Keratinocyte (primary cell): ENCODE measurements at regions not wholly inside any gene's neighbourhood (a gene's known extent, or its start where the extent isn't known, plus 50 kb on each side); places are given as distances from the start of the nearest gene placed in this dataset.

ENCODE experiments used
- DNase-seq: peaks from one replicate; pipeline ENCODE4 v3.0.0-alpha.2; 2011; ENCODE audit warnings: low read depth, missing footprints, low spot score
- FAIRE-seq: peaks from 2 replicates; lab custom pipeline; 2011; peaks lifted over from hg19 to GRCh38; lab: Jason Lieb, UNC
- H2AFZ ChIP-seq: 2 replicates; pipeline ENCODE4 v1.6.0; 2012; ENCODE audit warnings: low read length, control low read depth, inconsistent platforms; ENCODE audit not compliant: control insufficient read depth
- H3K27ac ChIP-seq: 2 replicates; pipeline ENCODE4 v1.5.1; 2011; ENCODE audit warnings: low read length; ENCODE audit not compliant: control insufficient read depth, insufficient read depth
- H3K27me3 ChIP-seq: 3 replicates; pipeline ENCODE4 v1.6.0; 2011; ENCODE audit warnings: low read length; ENCODE audit not compliant: control insufficient read depth, insufficient read depth; ENCODE audit errors: extremely low read depth
- H3K36me3 ChIP-seq, 2 experiments: 2 replicates in 1 of 2; 3 replicates in 1 of 2; pipeline ENCODE4 v1.5.1; 2011; ENCODE audit warnings: low read length in 2 of 2, mild to moderate bottlenecking in 1 of 2; ENCODE audit not compliant: control insufficient read depth in 2 of 2, insufficient read depth in 2 of 2; ENCODE audit errors: extremely low read depth in 1 of 2
- H3K4me1 ChIP-seq: 3 replicates; pipeline ENCODE4 v1.5.1; 2011; ENCODE audit warnings: low read length; ENCODE audit not compliant: control insufficient read depth, insufficient read depth; ENCODE audit errors: extremely low read depth
- H3K4me2 ChIP-seq: 3 replicates; pipeline ENCODE4 v1.6.0; 2011; ENCODE audit warnings: low read depth, low read length; ENCODE audit not compliant: control insufficient read depth, insufficient read depth; ENCODE audit errors: extremely low read depth
- H3K4me3 ChIP-seq, 3 experiments: fragments of 200-600 bp in 1 of 3; sonication (generic) in 1 of 3; 2 replicates in 2 of 3; 3 replicates in 1 of 3; pipeline ENCODE4 v1.5.1; 2011 to 2016; ENCODE audit warnings: low read length in 3 of 3, mild to moderate bottlenecking in 3 of 3, control low read depth in 2 of 3, inconsistent platforms in 1 of 3, low read depth in 1 of 3, mixed read lengths in 1 of 3, mixed run types in 1 of 3, moderate library complexity in 1 of 3; ENCODE audit not compliant: control insufficient read depth in 2 of 3, insufficient read depth in 2 of 3; ENCODE audit errors: extremely low read depth in 1 of 3
- H3K79me2 ChIP-seq: 2 replicates; pipeline ENCODE4 v1.6.0; 2012; ENCODE audit warnings: low read length; ENCODE audit not compliant: control insufficient read depth, insufficient read depth
- H3K9ac ChIP-seq: 3 replicates; pipeline ENCODE4 v1.6.0; 2011; ENCODE audit warnings: low read length; ENCODE audit not compliant: control insufficient read depth, insufficient read depth; ENCODE audit errors: extremely low read depth
- H3K9me1 ChIP-seq: 3 replicates; pipeline ENCODE4 v1.6.0; 2011; ENCODE audit warnings: low read length; ENCODE audit not compliant: control insufficient read depth, insufficient read depth; ENCODE audit errors: extremely low read depth
- H3K9me3 ChIP-seq: 2 replicates; pipeline ENCODE4 v1.5.1; 2012; ENCODE audit warnings: low read depth, low read length; ENCODE audit not compliant: control insufficient read depth
- H4K20me1 ChIP-seq: 3 replicates; pipeline ENCODE4 v1.6.0; 2011; ENCODE audit warnings: low read length; ENCODE audit not compliant: control insufficient read depth, insufficient read depth; ENCODE audit errors: extremely low read depth
- CTCF ChIP-seq, 3 experiments: IDR thresholded peaks in 1 of 3; conservative IDR thresholded peaks in 1 of 3; optimal IDR thresholded peaks in 1 of 3; 2 replicates in 2 of 3; 3 replicates in 1 of 3; pipeline versions ENCODE3 to v1.5.1; 2011; ENCODE audit warnings: low read length in 3 of 3, mild to moderate bottlenecking in 3 of 3, moderate library complexity in 2 of 3, control low read depth in 1 of 3, inconsistent platforms in 1 of 3; ENCODE audit not compliant: insufficient read depth in 2 of 3; ENCODE audit errors: extremely low read depth in 1 of 3
- EZH2 ChIP-seq: IDR thresholded peaks from one replicate; pipeline ENCODE4 v1.6.1; 2012; ENCODE audit warnings: inconsistent platforms, mild to moderate bottlenecking, low read length, moderate library complexity
- dilution Hi-C: fragments of 300-500 bp; cut with MboI; formaldehyde crosslinking; loops from one replicate; pipeline ENCODE4 v1.7.0; 2020; ENCODE audit warnings: low sequenced_read_pairs; ENCODE audit not compliant: extremely low pct_ligation_motif_present

GRCh38 chr11:8826901-8827560 lies 84.0 kb upstream of the AKIP1 start:
- dilution Hi-C loops = no loop called here
- FAIRE-seq = no peak
- H3K4me3 ChIP-seq = no peak overlapping the region
- H3K9ac ChIP-seq = no peak overlapping the region
- no peak overlapping the region for H3K27ac ChIP-seq
- H2AFZ ChIP-seq = no peak overlapping the region
- H3K9me1 ChIP-seq = no peaks in the 10 kb centered on the region
- no peak for DNase-seq
- H3K36me3 ChIP-seq = no peaks in the 10 kb centered on the region
- TF ChIP-seq CTCF (optimal IDR thresholded peaks at IDR 0.05 in 1 of 3, IDR thresholded peaks at IDR 0.05 in 1 of 3, conservative IDR thresholded peaks at IDR 0.05 in 1 of 3; ENCODE audit: extremely low read depth in 1 of 3, insufficient read depth in 2 of 3, low read length in 3 of 3) (no peak), EZH2 (no peak)
- no peaks in the 10 kb centered on the region for H3K27me3 ChIP-seq
- H3K4me1 ChIP-seq = peaks cover 15% of the 10 kb centered on the region
- H4K20me1 ChIP-seq = no peaks in the 10 kb centered on the region
- no peaks in the 10 kb centered on the region for H3K79me2 ChIP-seq
- H3K4me2 ChIP-seq = no peak overlapping the region
- H3K9me3 ChIP-seq = no peaks in the 10 kb centered on the region

- Histone ChIP-seq H3K79me2 (no peaks in the 10 kb centered on the region), H3K27me3 (no peaks in the 10 kb centered on the region), H3K4me1 (peaks cover 25% of the 10 kb centered on the region), H3K9me1 (no peaks in the 10 kb centered on the region), H4K20me1 (no peaks in the 10 kb centered on the region), H3K27ac (no peak overlapping the region), H3K9me3 (no peaks in the 10 kb centered on the region), H3K4me3 (no peak overlapping the region), H3K36me3 (no peaks in the 10 kb centered on the region), H3K9ac (no peak overlapping the region), H3K4me2 (no peak overlapping the region), H2AFZ (no peak overlapping the region)
- DNase-seq (no peak), FAIRE-seq (no peak)
- TF ChIP-seq CTCF (optimal IDR thresholded peaks at IDR 0.05 in 1 of 3, IDR thresholded peaks at IDR 0.05 in 1 of 3, conservative IDR thresholded peaks at IDR 0.05 in 1 of 3; ENCODE audit: extremely low read depth in 1 of 3, insufficient read depth in 2 of 3, low read length in 3 of 3) (no peak), EZH2 (no peak)
- dilution Hi-C loops = no loop called here
These were observed 82.9 kb upstream of the AKIP1 start for GRCh38 chr11:8828046-8828445.
